CD14-positive monocyte (primary cell): ENCODE measurements at regions not wholly inside any gene's neighbourhood (a gene's known extent, or its start where the extent isn't known, plus 50 kb on each side); places are given as distances from the start of the nearest gene placed in this dataset.

Experiments
- DNase-seq, 3 donors: peaks; one replicate each; pipeline ENCODE4 v3.0.0-alpha.2; 2011 to 2022
- H2AFZ ChIP-seq: 2 replicates; pipeline ENCODE4 v1.6.0; 2012; ENCODE audit warnings: mild to moderate bottlenecking, low read depth, low read length, inconsistent platforms; ENCODE audit not compliant: insufficient read depth, poor library complexity, severe bottlenecking
- H3K27ac ChIP-seq, 2 donors: 1 replicate in 1 of 2; 2 replicates in 1 of 2; pipeline ENCODE4 v1.5.1; 2012 to 2013; ENCODE audit warnings: low read length in 2 of 2, control low read depth in 1 of 2, inconsistent platforms in 1 of 2, low read depth in 1 of 2, mild to moderate bottlenecking in 1 of 2
- H3K27me3 ChIP-seq, 2 donors: one replicate each; pipeline versions ENCODE4 v1.6.0 to v1.6.1; 2011 to 2013; ENCODE audit warnings: low read length in 2 of 2; ENCODE audit not compliant: control insufficient read depth in 2 of 2, insufficient read depth in 2 of 2
- H3K36me3 ChIP-seq, 2 donors: replicated peaks in 1 of 2; 1 replicate in 1 of 2; 2 replicates in 1 of 2; pipeline versions ENCODE4 v1.5.1 to v1.6.1; 2012 to 2013; ENCODE audit warnings: low read length in 2 of 2, control low read depth in 1 of 2, inconsistent platforms in 1 of 2, mild to moderate bottlenecking in 1 of 2; ENCODE audit not compliant: insufficient read depth in 2 of 2, control insufficient read depth in 1 of 2
- H3K4me1 ChIP-seq, 2 donors: 1 replicate in 1 of 2; 2 replicates in 1 of 2; pipeline versions ENCODE4 v1.5.1 to v1.6.1; 2012 to 2013; ENCODE audit warnings: low read length in 2 of 2, control low read depth in 1 of 2, inconsistent platforms in 1 of 2, mild to moderate bottlenecking in 1 of 2, moderate library complexity in 1 of 2; ENCODE audit not compliant: insufficient read depth in 2 of 2, control insufficient read depth in 1 of 2
- H3K4me2 ChIP-seq: replicated peaks from 2 replicates; pipeline ENCODE3; 2012; ENCODE audit warnings: low read length, moderate library complexity, mild to moderate bottlenecking; ENCODE audit not compliant: poor library complexity, severe bottlenecking; ENCODE audit errors: extremely low read depth
- H3K4me3 ChIP-seq, 3 experiments: fragments of 200-600 bp in 1 of 3; sonication (generic) in 1 of 3; replicated peaks in 1 of 3; 1 replicate in 2 of 3; 2 replicates in 1 of 3; pipeline ENCODE4 v1.5.1; 2011 to 2013; ENCODE audit warnings: low read length in 3 of 3, mild to moderate bottlenecking in 3 of 3, control low read depth in 2 of 3, low read depth in 2 of 3, inconsistent platforms in 1 of 3, moderate library complexity in 1 of 3
- H3K79me2 ChIP-seq: 2 replicates; pipeline ENCODE4 v1.6.0; 2012; ENCODE audit warnings: mild to moderate bottlenecking, control low read depth, inconsistent platforms, low read length, moderate library complexity; ENCODE audit not compliant: insufficient read depth
- H3K9ac ChIP-seq: 2 replicates; pipeline ENCODE4 v1.6.0; 2017; ENCODE audit warnings: low read length, mild to moderate bottlenecking; ENCODE audit not compliant: insufficient read depth, poor library complexity, severe bottlenecking
- H3K9me3 ChIP-seq, 2 donors: replicated peaks in 1 of 2; 1 replicate in 1 of 2; 2 replicates in 1 of 2; pipeline versions ENCODE4 v1.5.1 to v1.6.1; 2012 to 2013; ENCODE audit warnings: low read length in 2 of 2, control low read depth in 1 of 2; ENCODE audit not compliant: control insufficient read depth in 1 of 2, insufficient read depth in 1 of 2
- H4K20me1 ChIP-seq: 2 replicates; pipeline ENCODE4 v1.6.0; 2012; ENCODE audit warnings: mild to moderate bottlenecking, low read length, control low read depth, moderate library complexity; ENCODE audit not compliant: insufficient read depth
- H3K27ac Mint-ChIP-seq, 7 donors: one replicate each; pipeline ENCODE4 v1.8.0; 2020; ENCODE audit warnings: mild to moderate bottlenecking in 7 of 7, mixed read lengths in 7 of 7, moderate library complexity in 6 of 7, inconsistent platforms in 2 of 7
- H3K27me3 Mint-ChIP-seq, 3 donors: one replicate each; pipeline ENCODE4 v1.8.0; 2021 to 2022; ENCODE audit warnings: low read depth in 3 of 3, mild to moderate bottlenecking in 3 of 3, mixed read lengths in 3 of 3, moderate library complexity in 3 of 3, inconsistent platforms in 1 of 3
- H3K36me3 Mint-ChIP-seq, 2 donors: one replicate each; pipeline ENCODE4 v1.8.0; 2020; ENCODE audit warnings: mixed read lengths in 2 of 2, inconsistent platforms in 1 of 2, mild to moderate bottlenecking in 1 of 2
- H3K4me1 Mint-ChIP-seq: one replicate; pipeline ENCODE4 v1.8.0; 2020; ENCODE audit warnings: mild to moderate bottlenecking, mixed read lengths
- H3K4me3 Mint-ChIP-seq, 2 donors: one replicate each; pipeline ENCODE4 v1.8.0; 2020; ENCODE audit warnings: mild to moderate bottlenecking in 2 of 2, mixed read lengths in 2 of 2, moderate library complexity in 1 of 2
- H3K9me3 Mint-ChIP-seq, 7 donors: one replicate each; pipeline ENCODE4 v1.8.0; 2020 to 2022; ENCODE audit warnings: mixed read lengths in 7 of 7, mild to moderate bottlenecking in 6 of 7, moderate library complexity in 6 of 7, inconsistent platforms in 2 of 7
- CTCF ChIP-seq: fragments of 200-600 bp; IDR thresholded peaks from one replicate; pipeline ENCODE4 v1.8.0; 2022; ENCODE audit warnings: antibody characterized with exemption, mild to moderate bottlenecking
- WGBS: methylation state at CpG from one replicate; pipeline ENCODE4 v1.1.5; 2013; ENCODE audit warnings: missing lambda C conversion rate; ENCODE audit not compliant: insufficient coverage; 5-methylcytosine and 5-hydroxymethylcytosine counted together
- intact Hi-C, 2 donors: fragments of 100-400 bp; cut with micrococcal nuclease; formaldehyde crosslinking; loops; one replicate each; pipeline versions ENCODE4 v1.15.0 to v1.15.1; 2023

GRCh38 chrX:128436397-128437103, 384.3 kb upstream of the ACTRT1 start:
- no peak overlapping the region for H3K4me3 Mint-ChIP-seq

GRCh38 chrX:128425546-128425945, 373.3 kb upstream of the ACTRT1 start:
- Mint-ChIP-seq H3K4me1 (no peaks in the 10 kb centered on the region), H3K36me3 (no peaks in the 10 kb centered on the region), H3K27ac (no peak overlapping the region), H3K27me3 (no peaks in the 10 kb centered on the region), H3K4me3 (no peak overlapping the region), H3K9me3 (peaks cover 0 to 5% (median 1%) of the 10 kb centered on the region in 7 donors)
- Histone ChIP-seq H3K4me3 (no peak overlapping the region), H3K9ac (no peak overlapping the region), H3K4me2 (no peak overlapping the region), H3K4me1 (no peaks in the 10 kb centered on the region), H3K27me3 (no peaks in the 10 kb centered on the region), H2AFZ (no peak overlapping the region), H4K20me1 (no peaks in the 10 kb centered on the region), H3K36me3 (no peaks in the 10 kb centered on the region), H3K9me3 (no peaks in the 10 kb centered on the region), H3K79me2 (no peaks in the 10 kb centered on the region), H3K27ac (no peak overlapping the region)
- intact Hi-C loops, result no loop called here
- no peak for DNase-seq
- TF ChIP-seq CTCF, result no peak

More at GRCh38 chrX:128436397-128437103, 384.3 kb upstream of the ACTRT1 start:
- H3K27me3 ChIP-seq, result no peaks in the 10 kb centered on the region
- H3K36me3 ChIP-seq, result no peaks in the 10 kb centered on the region
- H2AFZ ChIP-seq, result no peak overlapping the region
- no peak overlapping the region for H3K4me2 ChIP-seq
- Mint-ChIP-seq H3K36me3 (no peaks in the 10 kb centered on the region), H3K9me3 (peaks cover 0 to 2% (median 0%) of the 10 kb centered on the region in 7 donors), H3K4me1 (no peaks in the 10 kb centered on the region), H3K27me3 (peaks cover 0 to 2% (median 2%) of the 10 kb centered on the region in 3 donors), H3K27ac (no peak overlapping the region)
- H3K4me1 ChIP-seq, result no peaks in the 10 kb centered on the region
- TF ChIP-seq CTCF, result no peak
- H3K79me2 ChIP-seq, result no peaks in the 10 kb centered on the region
- H3K4me3 ChIP-seq, result no peak overlapping the region
- 14% methylated on average over 1 of the region's 4 CpGs for WGBS
- intact Hi-C loops, result no loop called here
- no peak overlapping the region for H3K27ac ChIP-seq
- DNase-seq, result no peak
- H3K9me3 ChIP-seq, result no peaks in the 10 kb centered on the region
- no peak overlapping the region for H3K9ac ChIP-seq
- no peaks in the 10 kb centered on the region for H4K20me1 ChIP-seq
